ENCODE measurements at regions not wholly inside any gene's neighbourhood (a gene's known extent, or its start where the extent isn't known, plus 50 kb on each side); places are given as distances from the start of the nearest gene placed in this dataset.

DNA sequence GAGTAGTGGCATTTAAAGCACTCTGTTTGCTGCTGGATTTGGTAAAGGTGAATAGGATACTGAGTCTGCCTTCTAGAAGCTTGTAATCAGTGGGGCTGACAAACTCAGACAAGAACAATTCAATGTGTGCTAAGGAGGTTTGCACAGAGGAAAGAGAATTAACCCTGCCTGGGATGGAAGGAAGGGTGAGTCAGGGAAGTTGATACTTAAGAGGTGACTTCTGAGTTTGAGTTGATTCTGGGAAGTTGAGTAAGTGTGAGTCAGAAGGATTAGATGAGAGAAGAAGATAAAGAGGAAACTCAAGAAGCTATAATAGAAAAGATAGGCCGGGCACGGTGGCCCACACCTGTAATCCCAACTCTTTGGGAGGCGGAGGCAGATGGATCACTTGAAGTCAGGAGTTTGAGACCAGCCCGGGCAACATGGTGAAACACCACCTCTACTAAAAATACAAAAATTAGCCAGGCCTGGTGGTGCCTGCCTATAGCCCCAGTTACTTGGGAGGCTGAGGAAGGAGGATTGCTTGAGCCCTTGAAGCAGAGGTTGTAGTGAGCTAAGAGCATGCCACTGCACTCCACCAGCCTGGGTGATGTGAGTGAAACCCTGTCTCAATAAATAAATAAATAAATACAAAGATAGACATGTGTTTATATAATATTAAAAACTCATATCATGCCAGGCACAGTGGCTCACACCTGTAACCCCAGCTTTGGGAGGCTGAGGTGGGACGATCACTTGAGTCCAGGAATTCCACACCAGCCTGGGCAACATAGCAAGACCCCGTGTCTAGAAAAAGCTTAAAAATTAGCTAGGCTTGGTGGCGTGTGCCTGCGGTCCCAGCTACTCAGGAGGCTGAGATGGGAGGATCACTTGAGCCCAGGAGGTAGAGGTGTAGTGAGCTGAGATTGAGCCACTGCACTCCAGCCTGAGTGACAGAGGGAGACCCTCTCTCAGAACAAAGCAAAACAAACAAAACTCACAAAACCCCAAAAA is 126.8 kb upstream of the CPM start:
- DNase-seq (ENCODE audit: extremely low read depth, low read depth, low spot score): peak; percentile 51

- DNase-seq (ENCODE audit: extremely low read depth, low read depth, low spot score): no peak
Observed at GRCh38 chr12:69061574-69061973, 128.6 kb upstream of the CPM start.

- no peak for DNase-seq (ENCODE audit: extremely low read depth, low read depth, low spot score)
Observed at GRCh38 chr12:69062621-69063237, 129.8 kb upstream of the CPM start.

DNA sequence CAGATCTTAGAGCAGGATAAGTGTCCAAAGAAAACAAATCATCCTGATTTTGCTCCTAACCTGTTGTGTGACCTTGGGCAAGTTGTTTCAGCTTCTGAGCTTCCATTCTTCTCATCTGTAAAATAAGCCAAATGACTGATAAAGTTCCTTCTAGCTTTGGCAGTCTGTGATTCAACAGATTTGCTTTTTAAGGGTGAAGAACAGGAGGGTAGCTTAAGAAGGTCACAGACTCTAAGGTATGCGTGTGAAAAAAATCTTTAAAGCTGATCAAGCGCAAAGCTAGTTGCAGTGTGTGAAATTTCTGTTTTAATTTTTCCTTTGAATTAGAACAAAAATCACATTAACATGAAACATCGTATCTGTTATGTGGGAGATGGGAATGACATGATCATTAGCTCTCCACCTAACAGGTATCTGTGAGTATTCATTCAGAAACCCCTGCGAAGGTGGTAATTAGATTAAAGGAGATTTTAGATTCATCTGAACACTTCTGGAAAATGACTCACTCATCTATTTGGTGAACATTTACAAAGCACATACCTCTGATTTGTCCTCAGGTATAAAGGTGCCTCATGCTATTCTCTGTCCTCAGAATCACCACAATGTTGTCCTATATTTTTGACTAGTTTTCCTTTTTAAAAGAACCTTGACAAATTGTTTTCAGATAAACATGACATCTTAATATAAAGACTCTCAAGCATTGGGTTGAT is 131.9 kb upstream of the CPM start:
- no peak for DNase-seq (ENCODE audit: extremely low read depth, low read depth, low spot score)

DNA sequence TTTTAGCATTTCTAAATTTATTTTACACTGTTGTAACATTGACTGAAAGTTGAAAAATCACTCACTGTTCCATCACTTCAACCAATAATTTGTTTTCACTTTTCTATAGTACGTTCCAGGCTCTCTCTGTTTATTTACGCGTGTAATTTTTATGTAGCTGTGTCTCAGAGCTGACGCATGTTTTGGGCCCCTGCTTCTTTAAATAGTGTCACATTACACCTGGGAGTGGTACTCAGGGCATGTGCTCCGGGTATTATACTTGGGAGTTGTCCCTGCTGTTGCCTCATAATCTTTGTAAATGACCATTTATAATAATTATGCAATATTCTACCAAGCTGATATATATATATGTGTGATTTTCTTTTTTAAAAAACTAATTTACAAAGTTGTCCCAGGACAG is 132.8 kb upstream of the CPM start:
- no peak for DNase-seq (ENCODE audit: extremely low read depth, low read depth, low spot score)

DNA sequence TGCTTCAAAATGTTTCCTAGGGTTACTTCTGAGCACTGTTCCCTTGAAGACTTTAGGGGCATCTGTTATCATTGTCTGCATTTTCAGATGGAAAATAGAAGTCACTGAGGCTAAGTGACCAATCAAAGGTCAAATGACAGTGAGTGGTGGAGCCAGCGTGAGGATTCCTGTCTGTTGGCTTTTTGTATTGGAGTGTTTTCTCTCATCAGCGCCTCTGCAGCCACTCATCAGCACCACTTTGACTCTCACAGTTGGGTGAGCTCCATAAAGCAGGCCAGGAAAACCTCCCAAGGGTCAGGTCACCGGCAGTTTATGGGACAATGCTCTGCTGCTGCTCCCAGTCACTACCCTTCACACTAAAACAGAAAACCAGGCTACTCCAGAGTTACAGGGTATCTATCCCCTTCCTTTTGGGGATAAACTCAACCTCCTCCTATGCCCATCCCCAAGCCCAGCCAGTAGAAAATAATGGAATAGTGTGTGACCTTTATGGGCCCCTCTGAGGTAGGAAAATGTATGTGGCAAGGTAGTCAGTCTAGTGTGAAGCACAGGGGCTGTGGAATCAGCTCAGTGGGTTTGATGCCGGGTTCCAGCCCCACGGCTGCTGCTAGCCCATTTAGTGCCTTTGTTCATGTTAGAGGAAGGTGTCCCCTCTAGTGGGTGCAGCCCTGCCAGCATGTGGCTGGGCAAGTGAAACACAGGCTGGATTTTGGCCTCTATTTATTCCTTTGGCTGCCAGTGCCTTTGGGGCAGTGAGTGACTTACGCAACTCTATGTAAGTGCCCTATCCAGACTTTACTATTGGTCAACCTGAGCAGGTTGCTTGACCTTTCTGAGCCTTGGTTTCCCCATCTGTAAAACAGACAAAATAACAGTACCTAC is 133.8 kb upstream of the CPM start:
- DNase-seq (ENCODE audit: extremely low read depth, low read depth, low spot score): no peak

DNA sequence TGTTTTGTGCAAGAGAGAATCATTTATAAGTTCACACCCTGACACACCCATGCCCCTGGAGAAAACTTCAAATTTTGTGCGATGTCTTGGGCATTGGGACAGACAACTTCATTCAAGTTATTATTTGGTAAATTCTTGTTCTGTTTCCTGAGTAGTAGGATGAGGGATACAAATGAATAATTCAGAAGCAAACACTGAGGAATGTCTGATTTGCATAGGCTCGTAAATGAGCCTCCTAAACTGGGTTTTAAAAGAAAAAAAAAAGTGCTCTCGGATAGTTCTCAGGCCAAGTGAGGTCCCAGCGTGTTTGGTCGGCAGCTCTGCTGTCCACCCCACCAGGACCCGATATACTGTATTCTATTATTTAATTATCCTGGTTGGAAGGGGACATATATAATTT is 134.7 kb upstream of the CPM start:
- DNase-seq (ENCODE audit: extremely low read depth, low read depth, low spot score): no peak

DNA sequence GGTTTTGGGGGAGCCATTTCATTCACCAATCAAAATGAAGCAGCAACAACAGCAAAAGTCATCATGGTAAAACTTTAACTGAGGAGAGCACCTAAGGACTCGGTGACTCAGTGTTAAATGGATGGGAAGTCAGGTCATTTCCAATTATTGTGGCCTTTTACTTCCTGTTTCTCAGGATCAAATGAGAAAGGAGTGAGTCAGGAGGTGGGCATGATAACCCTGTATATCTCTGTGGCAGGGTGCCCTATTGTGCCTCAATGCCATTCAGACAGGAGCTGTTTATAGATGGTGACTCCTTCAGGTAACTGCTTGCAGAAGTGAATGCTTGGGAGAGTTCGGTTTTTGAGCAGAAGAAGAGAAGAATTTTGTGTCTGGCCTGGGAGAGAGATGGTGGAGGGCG is 135.5 kb upstream of the CPM start:
- DNase-seq (ENCODE audit: extremely low read depth, low read depth, low spot score): peak; percentile 54

GRCh38 chr12:69069479-69069878 is 136.5 kb upstream of the CPM start:
- no peak for DNase-seq (ENCODE audit: extremely low read depth, low read depth, low spot score)

GRCh38 chr12:69070319-69071090 is 137.5 kb upstream of the CPM start:
- no peak for DNase-seq (ENCODE audit: extremely low read depth, low read depth, low spot score)

- DNase-seq (ENCODE audit: extremely low read depth, low read depth, low spot score): no peak
Observed at GRCh38 chr12:69071091-69071370, 138.1 kb upstream of the CPM start.

GRCh38 chr12:69073035-69073434 is 140.1 kb upstream of the CPM start:
- no peak for DNase-seq (ENCODE audit: extremely low read depth, low read depth, low spot score)

GRCh38 chr12:69074556-69075349 is 141.8 kb upstream of the CPM start:
- DNase-seq (ENCODE audit: extremely low read depth, low read depth, low spot score): no peak

- no peak for DNase-seq (ENCODE audit: extremely low read depth, low read depth, low spot score)
Observed at GRCh38 chr12:69083689-69084088, 150.7 kb upstream of the CPM start.

DNA sequence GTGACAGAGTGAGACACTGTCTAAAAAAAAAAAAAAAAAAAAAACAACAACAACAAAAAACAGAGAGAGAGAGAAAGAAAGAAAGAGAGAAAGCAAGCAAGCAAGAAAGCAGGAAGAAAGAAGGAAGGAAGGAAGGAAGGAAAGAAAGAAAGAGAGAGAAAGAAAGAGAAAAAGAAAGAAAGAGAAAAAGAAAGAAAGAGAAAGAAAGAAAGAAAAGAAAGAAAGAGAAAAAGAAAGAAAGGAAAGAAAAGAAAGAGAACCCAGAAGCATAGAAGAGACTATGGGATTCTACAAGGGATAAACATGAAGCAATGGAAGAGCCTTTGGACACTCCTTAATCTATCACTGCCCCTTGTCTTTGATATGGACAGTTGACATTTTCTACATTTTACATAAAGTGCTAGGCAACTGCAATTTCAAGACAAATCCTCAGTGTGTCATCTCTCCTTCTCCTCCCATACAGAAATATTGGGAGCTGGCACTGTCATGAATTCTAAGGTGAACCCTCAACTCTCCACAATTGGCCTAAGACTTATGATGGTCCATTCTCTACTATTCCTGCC is 151.9 kb upstream of the CPM start:
- DNase-seq (ENCODE audit: extremely low read depth, low read depth, low spot score): no peak

DNA sequence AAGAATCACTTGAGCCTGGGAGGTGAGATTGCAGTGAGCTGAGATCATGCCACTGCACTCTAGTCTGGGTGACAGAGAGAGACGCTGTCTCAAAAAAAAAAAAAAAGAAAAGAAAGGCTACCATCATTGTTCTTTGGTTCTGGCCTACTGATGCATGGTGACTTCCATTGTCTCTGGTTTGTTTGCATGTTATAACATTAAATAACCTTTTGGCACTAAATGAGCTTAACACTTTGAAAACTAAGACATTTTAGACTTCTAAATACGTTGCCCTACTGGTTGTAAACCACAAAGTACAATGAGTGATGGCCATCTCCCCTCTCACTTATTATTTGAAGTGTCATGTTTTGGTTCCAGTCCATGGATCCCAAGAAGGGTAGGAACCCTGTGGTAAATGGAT is 152.9 kb upstream of the CPM start:
- no peak for DNase-seq (ENCODE audit: extremely low read depth, low read depth, low spot score)

DNA sequence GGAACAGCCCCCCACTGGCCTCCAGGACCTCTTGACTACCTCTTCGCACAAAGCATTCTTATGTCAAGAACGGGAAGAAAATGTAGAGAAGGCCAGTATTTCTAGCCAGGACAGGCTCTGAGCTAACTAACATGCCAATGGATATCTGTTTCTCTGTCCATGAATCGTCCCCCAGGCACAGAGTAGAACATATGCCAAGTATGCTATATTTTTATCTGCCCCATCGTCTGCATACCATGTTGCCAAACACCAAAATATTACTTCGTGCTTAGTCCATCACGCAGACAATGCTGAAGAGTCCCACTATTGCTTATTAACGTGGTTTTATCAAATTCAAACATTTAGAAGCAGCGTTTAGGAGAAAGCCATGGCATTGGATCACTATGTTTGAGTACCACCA is 151.4 kb upstream of the CPSF6 start:
- DNase-seq (ENCODE audit: extremely low read depth, low read depth, low spot score): no peak

GRCh38 chr12:69090722-69091121 is 148.6 kb upstream of the CPSF6 start:
- no peak for DNase-seq (ENCODE audit: extremely low read depth, low read depth, low spot score)

- DNase-seq (ENCODE audit: extremely low read depth, low read depth, low spot score): no peak
Observed at GRCh38 chr12:69091442-69092017, 147.8 kb upstream of the CPSF6 start.

Measured in glomerular endothelial cell (primary cell).